Body of pancreas (tissue), 4 donors: ENCODE measurements at regions not wholly inside any gene's neighbourhood (a gene's known extent, or its start where the extent isn't known, plus 50 kb on each side); places are given as distances from the start of the nearest gene placed in this dataset.

ENCODE experiments used
- ATAC-seq: fragments of 150-250 bp; one replicate; pipeline ENCODE4 v1.9.1; 2016
- DNase-seq, 4 donors: peaks; one replicate each; pipeline ENCODE4 v3.0.0-alpha.2; 2019
- H3K27ac ChIP-seq, 4 donors: fragments of 200-600 bp; sonication (generic); 1 replicate in 3 of 4; 2 replicates in 1 of 4; pipeline versions ENCODE4 v1.5.1 to v1.6.1; 2016 to 2019; ENCODE audit warnings: mild to moderate bottlenecking in 1 of 4, mixed read lengths in 1 of 4, moderate library complexity in 1 of 4
- H3K27me3 ChIP-seq, 2 donors: fragments of 200-600 bp; sonication (generic); one replicate each; pipeline ENCODE4 v1.6.0; 2016; ENCODE audit warnings: mild to moderate bottlenecking in 1 of 2
- H3K36me3 ChIP-seq, 2 donors: fragments of 200-600 bp; sonication (generic); replicated peaks in 1 of 2; 2 replicates each; pipeline ENCODE4 v1.5.1; 2016; ENCODE audit warnings: low read depth in 2 of 2; ENCODE audit not compliant: insufficient read depth in 1 of 2
- H3K4me1 ChIP-seq: fragments of 200-600 bp; sonication (generic); one replicate; pipeline ENCODE4 v1.6.0; 2016
- H3K4me3 ChIP-seq, 2 donors: fragments of 200-600 bp; sonication (generic); 1 replicate in 1 of 2; 2 replicates in 1 of 2; pipeline ENCODE4 v1.5.1; 2016 to 2019
- H3K9me3 ChIP-seq, 3 donors: fragments of 200-600 bp; sonication (generic); 1 replicate in 2 of 3; 2 replicates in 1 of 3; pipeline ENCODE4 v1.5.1; 2016
- POLR2A ChIP-seq, 3 donors: fragments of 450-650 bp; IDR thresholded peaks; one replicate each; pipeline ENCODE4 v1.6.1; 2016; ENCODE audit warnings: antibody characterized with exemption in 3 of 3, mild to moderate bottlenecking in 2 of 3
- WGBS, 2 donors: methylation state at CpG; one replicate each; pipeline ENCODE4 v1.1.5; 2017; 5-methylcytosine and 5-hydroxymethylcytosine counted together
- intact Hi-C: fragments of 100-400 bp; cut with DNase I; formaldehyde crosslinking; loops from one replicate; pipeline ENCODE4 v1.15.1; 2023
- TF ChIP-seq, protein P1 (sequence below), 7 experiments: fragments of 450-650 bp in 4 of 7; fragments of 200-600 bp in 3 of 7; sonication (generic) in 3 of 7; IDR thresholded peaks; one replicate each; pipeline ENCODE4 v1.5.1; 2016 to 2019; ENCODE audit warnings: antibody characterized with exemption in 7 of 7

DNA sequence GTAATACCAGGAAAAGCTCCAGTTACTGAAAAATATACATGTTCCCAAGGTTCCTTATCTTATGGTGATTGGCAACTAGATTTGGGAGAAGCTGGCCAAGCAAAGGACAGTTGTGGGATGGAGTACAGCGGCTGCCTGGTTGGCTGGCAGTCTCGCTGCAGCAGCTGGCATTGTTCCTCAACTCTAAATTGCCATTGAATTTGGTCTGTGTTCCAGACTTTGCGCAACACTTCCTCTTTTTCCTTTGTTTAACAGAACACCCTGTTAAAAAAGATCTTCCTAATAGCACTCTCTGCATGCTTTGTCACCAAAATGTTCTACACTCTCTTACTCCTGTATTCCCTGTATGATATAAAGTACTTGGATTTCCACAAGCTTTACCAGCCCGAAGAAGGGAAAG, 420.6 kb upstream of the RBMS3 start:
- WGBS, 2 donors: 43 to 45% methylated on average over 4 of the region's 4 CpGs
- H3K4me3 ChIP-seq: no peak overlapping the region
- H3K9me3 ChIP-seq: no peaks in the 10 kb centered on the region
- no peak overlapping the region for H3K27ac ChIP-seq
- TF ChIP-seq POLR2A (IDR thresholded peaks at IDR 0.05): no peak
- TF ChIP-seq, protein P1, sequence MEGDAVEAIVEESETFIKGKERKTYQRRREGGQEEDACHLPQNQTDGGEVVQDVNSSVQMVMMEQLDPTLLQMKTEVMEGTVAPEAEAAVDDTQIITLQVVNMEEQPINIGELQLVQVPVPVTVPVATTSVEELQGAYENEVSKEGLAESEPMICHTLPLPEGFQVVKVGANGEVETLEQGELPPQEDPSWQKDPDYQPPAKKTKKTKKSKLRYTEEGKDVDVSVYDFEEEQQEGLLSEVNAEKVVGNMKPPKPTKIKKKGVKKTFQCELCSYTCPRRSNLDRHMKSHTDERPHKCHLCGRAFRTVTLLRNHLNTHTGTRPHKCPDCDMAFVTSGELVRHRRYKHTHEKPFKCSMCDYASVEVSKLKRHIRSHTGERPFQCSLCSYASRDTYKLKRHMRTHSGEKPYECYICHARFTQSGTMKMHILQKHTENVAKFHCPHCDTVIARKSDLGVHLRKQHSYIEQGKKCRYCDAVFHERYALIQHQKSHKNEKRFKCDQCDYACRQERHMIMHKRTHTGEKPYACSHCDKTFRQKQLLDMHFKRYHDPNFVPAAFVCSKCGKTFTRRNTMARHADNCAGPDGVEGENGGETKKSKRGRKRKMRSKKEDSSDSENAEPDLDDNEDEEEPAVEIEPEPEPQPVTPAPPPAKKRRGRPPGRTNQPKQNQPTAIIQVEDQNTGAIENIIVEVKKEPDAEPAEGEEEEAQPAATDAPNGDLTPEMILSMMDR (IDR thresholded peaks at IDR 0.05): no peak
- intact Hi-C loops: no loop called here
- no peaks in the 10 kb centered on the region for H3K4me1 ChIP-seq
- no peaks in the 10 kb centered on the region for H3K36me3 ChIP-seq
- peak in 2 of 4 donors; percentile 4 to 18 for DNase-seq
- H3K27me3 ChIP-seq: no peaks in the 10 kb centered on the region
- no peak for ATAC-seq

DNA sequence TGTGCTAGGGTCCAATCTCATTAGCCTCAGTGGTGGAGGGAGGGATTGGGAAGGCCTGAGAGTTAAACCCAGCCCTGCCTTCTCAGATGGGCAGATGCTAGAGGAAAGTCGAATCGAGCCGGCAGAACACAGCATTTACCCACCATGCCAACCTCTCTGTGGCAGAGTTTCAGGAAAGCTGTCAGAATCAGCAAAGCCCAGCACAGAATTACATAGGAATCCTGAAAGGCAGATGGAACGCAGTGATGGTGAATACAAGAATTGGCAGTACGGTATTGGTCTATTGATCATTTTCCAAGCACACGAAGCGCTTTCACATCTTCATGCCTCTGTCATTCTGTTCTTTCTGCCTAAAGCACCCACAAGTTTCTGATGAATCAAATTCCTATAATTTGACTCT, 417.7 kb upstream of the RBMS3 start:
- ATAC-seq (no peak), DNase-seq (no peak)
- no peak overlapping the region for H3K4me3 ChIP-seq
- no peak overlapping the region for H3K27ac ChIP-seq
- no peaks in the 10 kb centered on the region for H3K36me3 ChIP-seq
- WGBS, 2 donors: 82 to 87% methylated on average over 7 of the region's 7 CpGs
- TF ChIP-seq POLR2A (IDR thresholded peaks at IDR 0.05): no peak
- TF ChIP-seq, protein P1 (IDR thresholded peaks at IDR 0.05): no peak
- no peaks in the 10 kb centered on the region for H3K9me3 ChIP-seq
- H3K27me3 ChIP-seq: no peaks in the 10 kb centered on the region
- intact Hi-C loops: no loop called here
- no peaks in the 10 kb centered on the region for H3K4me1 ChIP-seq

DNA sequence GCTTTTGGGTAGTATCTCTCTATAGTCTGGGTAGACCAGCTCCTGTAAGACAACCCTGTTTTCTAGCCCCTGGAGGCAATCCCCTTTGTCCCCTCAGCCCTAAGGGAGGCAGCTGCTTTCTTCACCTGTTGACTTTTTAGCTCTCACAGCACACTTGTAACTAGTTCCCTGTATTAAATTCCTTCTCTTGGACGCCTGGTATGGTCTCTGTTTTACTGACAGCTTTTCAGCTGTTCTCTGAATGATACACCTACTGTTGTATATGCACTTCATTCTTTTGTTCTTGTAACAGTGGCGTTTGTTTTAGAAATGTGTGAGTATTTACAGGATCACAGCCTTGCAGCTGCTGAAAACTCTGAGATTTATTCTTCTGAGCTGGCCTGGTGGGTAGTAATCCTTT, 413.0 kb upstream of the RBMS3 start:
- no peaks in the 10 kb centered on the region for H3K27me3 ChIP-seq
- intact Hi-C loops: no loop called here
- no peak overlapping the region for H3K27ac ChIP-seq
- H3K4me3 ChIP-seq: no peak overlapping the region
- WGBS, 2 donors: 19 to 32% methylated on average over 2 of the region's 2 CpGs
- H3K9me3 ChIP-seq: no peaks in the 10 kb centered on the region
- ATAC-seq: no peak
- DNase-seq: no peak
- TF ChIP-seq, protein P1 (IDR thresholded peaks at IDR 0.05): no peak
- TF ChIP-seq POLR2A (IDR thresholded peaks at IDR 0.05): no peak
- no peaks in the 10 kb centered on the region for H3K4me1 ChIP-seq
- H3K36me3 ChIP-seq: no peaks in the 10 kb centered on the region

DNA sequence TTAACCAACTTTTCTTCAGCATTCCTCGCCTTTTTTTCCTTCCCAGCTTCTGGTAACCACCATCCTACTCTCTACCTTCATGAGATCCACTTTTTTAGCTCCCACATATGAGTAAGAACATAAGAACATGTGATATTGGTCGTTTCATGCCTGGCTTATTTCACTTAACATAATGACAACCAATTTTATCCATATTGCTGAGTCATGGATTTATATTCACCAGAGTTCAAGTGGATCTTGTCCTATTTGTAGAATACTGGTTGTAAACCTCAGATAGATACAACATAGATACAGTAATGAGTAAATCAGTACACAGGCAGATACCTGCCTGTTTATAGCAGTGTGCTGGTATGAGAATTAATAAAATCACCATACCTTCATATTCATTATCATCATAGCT, 412.0 kb upstream of the RBMS3 start:
- no peak overlapping the region for H3K4me3 ChIP-seq
- DNase-seq: no peak
- 45 to 47% methylated on average over 2 of the region's 2 CpGs for WGBS, 2 donors
- H3K36me3 ChIP-seq: no peaks in the 10 kb centered on the region
- intact Hi-C loops: no loop called here
- H3K9me3 ChIP-seq: no peaks in the 10 kb centered on the region
- TF ChIP-seq POLR2A (IDR thresholded peaks at IDR 0.05): no peak
- TF ChIP-seq, protein P1 (IDR thresholded peaks at IDR 0.05): no peak
- no peaks in the 10 kb centered on the region for H3K27me3 ChIP-seq
- H3K4me1 ChIP-seq: no peaks in the 10 kb centered on the region
- ATAC-seq: no peak
- H3K27ac ChIP-seq: no peak overlapping the region

DNA sequence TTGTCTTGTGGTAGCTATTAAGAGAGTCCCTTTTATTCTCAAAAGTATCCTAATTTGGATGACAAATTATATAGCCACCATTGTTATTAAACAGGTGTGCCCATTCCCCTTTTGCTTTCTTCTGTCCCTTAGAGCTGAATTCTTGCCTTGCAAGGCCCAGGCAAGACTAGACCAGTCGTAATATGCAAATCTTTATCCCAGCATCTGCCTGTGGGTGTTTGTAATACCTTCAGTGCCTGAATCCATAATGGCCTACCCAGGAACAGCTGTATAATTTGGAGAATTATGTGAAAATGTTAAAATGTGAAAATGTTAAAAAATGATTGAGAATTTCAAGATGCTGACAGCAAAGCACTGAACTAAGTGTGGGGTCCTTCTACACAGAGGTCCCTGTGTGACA, 403.0 kb upstream of the RBMS3 start:
- H3K36me3 ChIP-seq: no peaks in the 10 kb centered on the region
- peaks cover 0 to 9% (median 0%) of the 10 kb centered on the region in 3 donors for H3K9me3 ChIP-seq
- intact Hi-C loops: no loop called here
- TF ChIP-seq, protein P1 (IDR thresholded peaks at IDR 0.05): no peak
- TF ChIP-seq POLR2A (IDR thresholded peaks at IDR 0.05): no peak
- WGBS, 2 donors: 34 to 41% methylated on average over 1 of the region's 1 CpG
- H3K27me3 ChIP-seq: no peaks in the 10 kb centered on the region
- no peaks in the 10 kb centered on the region for H3K4me1 ChIP-seq
- H3K4me3 ChIP-seq: no peak overlapping the region
- H3K27ac ChIP-seq: no peak overlapping the region
- DNase-seq: no peak
- no peak for ATAC-seq
